Endothelial cell of umbilical vein (primary cell): ENCODE measurements at regions not wholly inside any gene's neighbourhood (a gene's known extent, or its start where the extent isn't known, plus 50 kb on each side); places are given as distances from the start of the nearest gene placed in this dataset.

Experiments
- BruUV-seq: library from RNA; stranded (reverse); fragments of 400-500 nt; replicated peaks from 2 replicates; lab custom pipeline; 2021; lab: Mats Ljungman, UMichigan
- CTCF ChIA-PET: fragments of 300-600, 350-600 bp; sonication (Branson Sonifier 250); formaldehyde crosslinking; loops from one replicate; lab custom pipeline; 2021; ENCODE audit warnings: antibody characterized with exemption, inconsistent platforms; lab: Charles Lee
- POLR2A ChIA-PET: fragments of 300-600, 350-600 bp; sonication (Branson Sonifier 250); formaldehyde crosslinking; loops from one replicate; lab custom pipeline; 2021; ENCODE audit warnings: antibody characterized with exemption, inconsistent platforms; lab: Charles Lee
- DNase-seq: peaks from one replicate; pipeline ENCODE4 v3.0.0-alpha.2; 2011; ENCODE audit warnings: low read depth, low spot score
- FAIRE-seq: peaks from 2 replicates; lab custom pipeline; 2011; peaks lifted over from hg19 to GRCh38; lab: Jason Lieb, UNC
- H2AFZ ChIP-seq: 2 replicates; pipeline ENCODE4 v1.6.0; 2012; ENCODE audit warnings: low read depth, low read length, control low read depth, inconsistent platforms
- H3K27ac ChIP-seq: 2 replicates; pipeline ENCODE4 v1.5.1; 2011; ENCODE audit warnings: low read depth, mild to moderate bottlenecking, control low read depth, low read length, moderate library complexity; ENCODE audit not compliant: insufficient read depth
- H3K27me3 ChIP-seq, 2 experiments: 2 replicates each; pipeline versions ENCODE4 v1.6.0 to v1.6.1; 2011; ENCODE audit warnings: low read length in 2 of 2, mixed read lengths in 1 of 2; ENCODE audit not compliant: control insufficient read depth in 2 of 2, insufficient read depth in 2 of 2
- H3K36me3 ChIP-seq, 2 experiments: 2 replicates in 1 of 2; 3 replicates in 1 of 2; pipeline ENCODE4 v1.5.1; 2011; ENCODE audit warnings: low read length in 2 of 2, mild to moderate bottlenecking in 1 of 2, moderate library complexity in 1 of 2; ENCODE audit not compliant: control insufficient read depth in 2 of 2, insufficient read depth in 2 of 2; ENCODE audit errors: extremely low read depth in 1 of 2
- H3K4me1 ChIP-seq: 3 replicates; pipeline ENCODE4 v1.5.1; 2011; ENCODE audit warnings: mild to moderate bottlenecking, low read length; ENCODE audit not compliant: control insufficient read depth, insufficient read depth; ENCODE audit errors: extremely low read depth
- H3K4me2 ChIP-seq: 2 replicates; pipeline ENCODE4 v1.6.1; 2011; ENCODE audit warnings: low read length, control low read depth, mixed read lengths; ENCODE audit not compliant: insufficient read depth
- H3K4me3 ChIP-seq, 3 experiments: fragments of 200-600 bp in 1 of 3; sonication (generic), shearing (Covaris generic) in 1 of 3; replicated peaks in 1 of 3; 2 replicates each; pipeline ENCODE4 v1.5.1; 2011 to 2016; ENCODE audit warnings: control low read depth in 3 of 3, low read length in 3 of 3, mild to moderate bottlenecking in 2 of 3, inconsistent platforms in 1 of 3, low read depth in 1 of 3, moderate library complexity in 1 of 3; ENCODE audit not compliant: insufficient read depth in 1 of 3
- H3K79me2 ChIP-seq: 2 replicates; pipeline ENCODE4 v1.6.0; 2012; ENCODE audit warnings: low read length, inconsistent platforms; ENCODE audit not compliant: control insufficient read depth, insufficient read depth
- H3K9ac ChIP-seq: replicated peaks from 2 replicates; pipeline ENCODE3; 2011; ENCODE audit warnings: low read length, control low read depth; ENCODE audit not compliant: insufficient read depth; ENCODE audit errors: extremely low read depth
- H3K9me1 ChIP-seq: replicated peaks from 3 replicates; pipeline ENCODE4 v1.6.0; 2011; ENCODE audit warnings: mild to moderate bottlenecking, low read length; ENCODE audit not compliant: control insufficient read depth, insufficient read depth; ENCODE audit errors: extremely low read depth
- H3K9me3 ChIP-seq: replicated peaks from 2 replicates; pipeline ENCODE4 v1.5.1; 2012; ENCODE audit warnings: low read length, inconsistent platforms; ENCODE audit not compliant: control insufficient read depth, insufficient read depth
- H4K20me1 ChIP-seq: replicated peaks from 2 replicates; pipeline ENCODE3; 2011; ENCODE audit warnings: mild to moderate bottlenecking, low read length; ENCODE audit not compliant: control insufficient read depth, insufficient read depth; ENCODE audit errors: extremely low read depth
- CTCF ChIP-seq, 2 donors: IDR thresholded peaks; 1 replicate in 1 of 2; 2 replicates in 1 of 2; pipeline ENCODE4 v1.5.1; 2011; ENCODE audit warnings: low read length in 2 of 2, mild to moderate bottlenecking in 2 of 2, moderate library complexity in 2 of 2, control low read depth in 1 of 2, inconsistent platforms in 1 of 2, low read depth in 1 of 2; ENCODE audit not compliant: insufficient read depth in 1 of 2; ENCODE audit errors: extremely low read depth in 1 of 2
- EZH2 ChIP-seq: IDR thresholded peaks from 2 replicates; pipeline ENCODE4 v1.6.1; 2012; ENCODE audit warnings: borderline replicate concordance, low read depth, mild to moderate bottlenecking, moderate library complexity, low read length, inconsistent platforms; ENCODE audit not compliant: severe bottlenecking
- FOS ChIP-seq: IDR thresholded peaks from 2 replicates; pipeline ENCODE4 v1.6.1; 2011; ENCODE audit warnings: mild to moderate bottlenecking, low read length, moderate library complexity, borderline replicate concordance; ENCODE audit not compliant: insufficient read depth
- GATA2 ChIP-seq: IDR thresholded peaks from 2 replicates; pipeline ENCODE4 v1.7.0; 2011; ENCODE audit warnings: low read depth, mild to moderate bottlenecking, moderate library complexity, mixed read lengths, low read length; ENCODE audit not compliant: insufficient read length, insufficient read depth
- JUN ChIP-seq: IDR thresholded peaks from 2 replicates; pipeline ENCODE4 v1.6.1; 2011; ENCODE audit warnings: borderline replicate concordance, low read depth; ENCODE audit not compliant: insufficient read length, insufficient read depth
- MAX ChIP-seq: IDR thresholded peaks from 2 replicates; pipeline ENCODE4 v1.6.1; 2011; ENCODE audit not compliant: insufficient read depth, insufficient read length
- MYC ChIP-seq: IDR thresholded peaks from one replicate; pipeline ENCODE4 v1.6.1; 2011; ENCODE audit warnings: mild to moderate bottlenecking, low read depth, low read length
- POLR2A ChIP-seq: IDR thresholded peaks from 2 replicates; pipeline ENCODE4 v1.6.1; 2012; ENCODE audit warnings: low read depth, mild to moderate bottlenecking, control low read depth, low read length
- POLR2AphosphoS5 ChIP-seq: IDR thresholded peaks from 2 replicates; pipeline ENCODE4 v1.6.1; 2012; ENCODE audit warnings: low read depth, mild to moderate bottlenecking, control low read depth, low read length, moderate library complexity; ENCODE audit not compliant: insufficient read depth
- dilution Hi-C: fragments of 300-500 bp; cut with MboI; formaldehyde crosslinking; loops from one replicate; pipeline ENCODE4 v1.15.0; 2019; ENCODE audit warnings: low sequenced_read_pairs; ENCODE audit not compliant: extremely low pct_ligation_motif_present
- intact Hi-C: fragments of 100-400 bp; cut with micrococcal nuclease; formaldehyde crosslinking; loops from one replicate; pipeline ENCODE4 v1.10.0; 2022

- no peaks in the 10 kb centered on the region for H4K20me1 ChIP-seq
- H3K9me3 ChIP-seq: no peaks in the 10 kb centered on the region
- no peaks in the 10 kb centered on the region for H3K27me3 ChIP-seq
- no peaks in the 10 kb centered on the region for H3K9me1 ChIP-seq
- peak overlapping the region; percentile 91 for H2AFZ ChIP-seq
- H3K79me2 ChIP-seq: no peaks in the 10 kb centered on the region
- no peak overlapping the region for H3K27ac ChIP-seq
- intact Hi-C loops: no loop called here
- FAIRE-seq (no peak), DNase-seq (peak; percentile 31)
- no peak overlapping the region for H3K9ac ChIP-seq
- dilution Hi-C loops: no loop called here
- POLR2A ChIA-PET: no interaction called here
- TF ChIP-seq MAX (no peak), MYC (no peak), GATA2 (no peak)
- CTCF ChIA-PET: no interaction called here
- no TSS peak for BruUV-seq
- no peaks in the 10 kb centered on the region for H3K4me1 ChIP-seq
- no peaks in the 10 kb centered on the region for H3K36me3 ChIP-seq
- H3K4me3 ChIP-seq: no peak overlapping the region
- H3K4me2 ChIP-seq: no peak overlapping the region
Observed at GRCh38 chr1:191174298-191174697, 696.6 kb upstream of the BRINP3 start.

GRCh38 chr1:191176131-191176530 lies 698.5 kb upstream of the BRINP3 start:
- intact Hi-C loops: no loop called here
- Histone ChIP-seq H3K9ac (no peak overlapping the region), H3K4me3 (no peak overlapping the region), H3K36me3 (no peaks in the 10 kb centered on the region), H3K79me2 (no peaks in the 10 kb centered on the region), H4K20me1 (no peaks in the 10 kb centered on the region), H3K9me1 (no peaks in the 10 kb centered on the region), H3K4me1 (no peaks in the 10 kb centered on the region), H3K4me2 (no peak overlapping the region), H2AFZ (no peak overlapping the region), H3K27me3 (no peaks in the 10 kb centered on the region), H3K9me3 (no peaks in the 10 kb centered on the region), H3K27ac (no peak overlapping the region)
- ChIA-PET POLR2A (no interaction called here), CTCF (no interaction called here)
- no peak for TF ChIP-seq POLR2AphosphoS5
- TF ChIP-seq FOS: no peak
- TF ChIP-seq MYC: no peak
- TF ChIP-seq POLR2A: no peak
- no peak for TF ChIP-seq JUN
- TF ChIP-seq MAX: no peak
- TF ChIP-seq GATA2: no peak
- TF ChIP-seq EZH2: no peak
- no peak for TF ChIP-seq CTCF (IDR thresholded peaks at IDR 0.05; ENCODE audit: extremely low read depth in 1 of 2, insufficient read depth in 1 of 2, low read depth in 1 of 2, low read length in 2 of 2)
- BruUV-seq: no TSS peak
- no peak for DNase-seq
- FAIRE-seq: no peak
- dilution Hi-C loops: no loop called here
